CD4-positive, alpha-beta T cell treated with Interleukin-6 at 100 ng/mL for 8 hours (primary cell): ENCODE measurements at regions not wholly inside any gene's neighbourhood (a gene's known extent, or its start where the extent isn't known, plus 50 kb on each side); places are given as distances from the start of the nearest gene placed in this dataset.

Experiments used
- DNase-seq: peaks from one replicate; pipeline ENCODE4 v3.0.0-alpha.2; 2020; ENCODE audit warnings: mixed read lengths, low spot score

GRCh38 chr2:9081750-9082149, 78.3 kb upstream of the MBOAT2 start:
- DNase-seq: no peak

DNA sequence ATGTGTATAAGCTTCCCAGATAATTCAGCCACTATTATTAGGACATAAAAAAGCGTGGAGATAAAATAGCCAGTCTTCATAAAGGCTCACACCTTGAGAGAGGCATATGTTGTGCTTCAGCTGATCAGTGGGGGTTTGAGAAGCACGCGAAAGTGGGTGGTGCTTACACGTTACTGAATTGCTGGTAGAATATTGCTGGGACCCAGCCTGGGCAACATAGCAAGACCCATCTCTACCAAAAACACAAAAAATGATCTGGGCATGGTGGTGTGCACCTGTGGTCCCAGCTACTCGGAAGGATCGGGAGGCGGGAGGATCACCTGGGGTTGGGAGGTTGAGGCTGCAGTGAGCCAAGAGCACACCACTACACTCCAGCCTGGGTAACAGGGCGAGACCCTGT, 74.9 kb upstream of the MBOAT2 start:
- DNase-seq: no peak

- no peak for DNase-seq
Observed at GRCh38 chr2:9077691-9078090, 74.2 kb upstream of the MBOAT2 start.

GRCh38 chr2:9076755-9077154, 73.3 kb upstream of the MBOAT2 start:
- no peak for DNase-seq

DNA sequence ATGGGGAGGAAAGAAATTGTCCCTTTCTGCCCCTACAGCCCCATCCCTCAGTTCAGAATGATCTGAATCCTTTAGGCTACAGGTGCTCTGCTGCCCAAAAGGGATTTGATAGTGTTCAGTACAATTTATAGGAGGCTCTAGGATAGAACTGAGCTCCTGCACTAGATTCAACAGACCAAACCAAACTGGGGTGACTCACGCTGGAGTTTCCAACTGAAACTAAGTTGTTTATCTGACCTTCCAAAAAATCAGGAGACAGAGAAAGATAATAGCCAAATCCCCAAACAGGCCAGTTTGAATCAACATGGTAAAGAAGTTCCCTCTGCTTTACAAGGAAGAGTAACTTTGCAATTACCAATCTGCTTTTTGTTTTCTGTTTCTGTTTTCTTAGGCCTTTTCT, 72.7 kb upstream of the MBOAT2 start:
- DNase-seq: no peak

- no peak for DNase-seq
Observed at GRCh38 chr2:9074930-9075329, 71.4 kb upstream of the MBOAT2 start.

GRCh38 chr2:9071584-9072124, 68.2 kb upstream of the MBOAT2 start:
- DNase-seq: no peak

DNA sequence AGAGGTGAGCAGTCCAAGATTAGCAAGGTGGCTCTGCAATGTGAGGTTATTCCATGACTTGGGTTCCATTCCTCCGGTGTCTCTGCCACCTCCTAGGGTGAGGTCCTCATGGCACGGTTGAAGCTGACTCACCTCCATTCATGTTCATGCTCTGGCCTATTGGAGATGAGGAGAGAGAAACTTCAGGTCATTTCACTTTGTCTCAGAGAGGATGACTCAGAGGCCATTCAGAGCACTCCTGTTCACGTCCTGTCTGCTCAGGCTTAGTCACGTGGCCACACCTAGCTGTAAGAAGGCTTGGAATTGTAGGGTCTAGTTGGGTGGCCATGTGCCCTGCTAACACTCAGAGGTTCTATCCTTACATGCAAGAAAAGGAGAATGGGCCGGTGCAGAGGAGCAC, 67.5 kb upstream of the MBOAT2 start:
- DNase-seq: no peak

- no peak for DNase-seq
Observed at GRCh38 chr2:9069543-9069942, 66.1 kb upstream of the MBOAT2 start.

GRCh38 chr2:9065901-9066300, 62.4 kb upstream of the MBOAT2 start:
- DNase-seq: no peak

- no peak for DNase-seq
Observed at GRCh38 chr2:9063023-9063606, 59.6 kb upstream of the MBOAT2 start.

DNA sequence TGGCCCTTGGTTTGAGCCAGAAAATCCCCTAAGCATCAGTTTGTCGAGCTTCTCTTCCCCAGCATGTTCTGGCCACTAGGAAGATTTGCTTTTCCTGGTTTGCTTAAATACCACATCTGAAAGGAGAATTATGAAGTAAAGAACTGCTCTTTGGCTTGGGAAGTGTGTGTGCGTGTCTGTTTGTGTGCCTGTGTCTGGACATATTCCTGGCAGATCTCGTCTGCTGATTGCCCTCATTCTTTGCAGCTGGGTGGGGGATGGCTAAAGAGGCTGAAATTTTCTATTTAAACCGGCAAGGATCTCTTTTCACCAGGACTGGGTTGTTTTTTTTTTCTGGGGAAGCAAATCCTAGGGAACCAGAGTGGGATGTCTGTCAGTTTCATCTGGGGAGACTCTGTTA, 57.3 kb upstream of the MBOAT2 start:
- no peak for DNase-seq

GRCh38 chr2:9057939-9058761, 54.7 kb upstream of the MBOAT2 start:
- no peak for DNase-seq

DNA sequence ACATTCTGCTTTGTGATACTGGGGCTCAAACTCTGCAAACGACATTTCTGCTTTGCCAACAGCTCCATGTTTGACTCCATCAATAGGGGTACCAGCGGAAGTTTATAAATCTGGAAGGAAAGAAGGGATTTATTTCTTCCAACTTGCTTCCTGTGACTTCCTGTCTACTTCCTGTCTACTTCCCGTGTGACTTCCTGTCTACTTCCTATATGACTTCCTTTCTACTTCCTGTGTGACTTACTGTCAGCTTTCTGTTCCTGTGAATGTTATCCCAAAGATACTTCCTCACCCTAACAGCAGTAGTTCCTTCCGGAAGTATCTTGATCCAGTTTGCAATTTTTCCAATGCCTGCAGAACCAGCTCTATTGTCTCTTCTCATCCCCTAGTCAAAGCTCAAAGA, 52.0 kb upstream of the MBOAT2 start:
- DNase-seq: no peak

DNA sequence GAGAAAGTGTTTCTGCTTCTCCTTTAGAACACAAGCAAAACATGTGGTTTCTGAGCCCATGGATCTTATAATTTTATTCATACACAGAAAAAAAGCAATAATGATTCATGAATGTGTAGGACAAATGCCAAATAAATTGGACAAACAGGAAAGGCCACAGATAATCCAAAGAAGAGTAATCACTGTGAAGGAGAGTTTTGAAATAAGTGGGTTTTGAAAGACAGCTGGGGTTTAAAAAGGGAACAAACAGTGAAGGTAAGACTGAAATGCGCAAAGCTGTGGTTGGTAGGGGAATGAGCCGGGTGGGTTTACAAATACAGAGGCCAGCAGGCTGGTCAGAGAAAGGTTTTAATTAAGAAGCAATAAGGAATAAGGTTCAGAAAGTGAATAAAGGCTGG, 50.0 kb upstream of the MBOAT2 start:
- no peak for DNase-seq
